ENCODE measurements at regions not wholly inside any gene's neighbourhood (a gene's known extent, or its start where the extent isn't known, plus 50 kb on each side); places are given as distances from the start of the nearest gene placed in this dataset.
"Not testable (repeated sequence)": the region's sequence is repeated elsewhere in the genome, so short reads cannot be mapped to it uniquely, and the experiment has no call there.

DNA sequence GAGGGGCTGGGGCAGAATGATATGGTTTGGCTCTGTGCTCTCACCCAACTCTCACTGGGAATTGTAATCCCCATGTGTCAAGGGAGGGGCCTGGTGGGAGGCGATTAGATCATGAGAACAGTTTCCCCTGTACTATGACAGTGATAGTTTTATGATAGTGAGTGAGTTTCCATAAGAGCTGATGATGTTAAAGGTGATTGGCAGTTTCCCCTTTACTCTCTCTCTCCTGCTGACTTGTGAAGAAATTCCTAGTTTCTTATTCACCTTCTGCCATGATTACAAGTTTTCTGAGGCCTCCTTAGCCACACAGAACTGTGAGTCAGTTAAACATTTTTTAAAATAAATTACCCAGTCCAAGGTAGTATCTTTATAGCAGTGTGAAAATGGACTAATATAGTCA lies 120.4 kb upstream of the CDH9 start:
- Mint-ChIP-seq H3K27me3 (no peaks in the 10 kb centered on the region), H3K4me1 (no peaks in the 10 kb centered on the region), H3K4me3 (no peak overlapping the region), H3K9me3 (peaks cover 12% of the 10 kb centered on the region), H3K27ac (no peak overlapping the region), H3K36me3 (ENCODE audit: low read depth) (no peaks in the 10 kb centered on the region)
- ATAC-seq (replicated peaks): no peak

GRCh38 chr5:27158171-27158570 lies 119.8 kb upstream of the CDH9 start:
- no peaks in the 10 kb centered on the region for H3K4me1 Mint-ChIP-seq
- no peak for ATAC-seq (replicated peaks)
- H3K36me3 Mint-ChIP-seq (ENCODE audit: low read depth): no peaks in the 10 kb centered on the region
- no peak overlapping the region for H3K4me3 Mint-ChIP-seq
- no peaks in the 10 kb centered on the region for H3K27me3 Mint-ChIP-seq
- peaks cover 12% of the 10 kb centered on the region for H3K9me3 Mint-ChIP-seq
- H3K27ac Mint-ChIP-seq: no peak overlapping the region

GRCh38 chr5:27144456-27144855 lies 106.1 kb upstream of the CDH9 start:
- peaks cover 12% of the 10 kb centered on the region for H3K9me3 Mint-ChIP-seq
- no peaks in the 10 kb centered on the region for H3K27me3 Mint-ChIP-seq
- H3K27ac Mint-ChIP-seq: no peak overlapping the region
- no peaks in the 10 kb centered on the region for H3K4me1 Mint-ChIP-seq
- ATAC-seq (replicated peaks): no peak
- no peak overlapping the region for H3K4me3 Mint-ChIP-seq
- H3K36me3 Mint-ChIP-seq (ENCODE audit: low read depth): no peaks in the 10 kb centered on the region

DNA sequence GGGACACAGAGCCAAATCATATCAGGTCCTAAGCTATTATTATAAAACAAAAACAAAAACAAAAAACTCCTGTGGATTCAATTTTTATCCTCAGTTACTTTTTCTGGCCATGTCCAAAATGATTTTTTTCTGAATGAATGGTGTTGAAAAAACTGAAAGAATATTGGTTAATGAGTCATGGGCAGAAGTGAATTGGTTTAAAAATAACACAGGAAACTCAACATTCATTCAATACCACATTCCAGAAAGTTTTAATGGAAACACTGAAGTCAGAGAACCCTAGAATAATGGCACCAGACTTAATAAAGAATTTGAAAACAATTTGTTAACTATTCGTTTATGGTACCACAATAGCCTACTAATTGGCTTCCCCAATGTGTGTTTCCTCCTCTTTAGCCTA lies 102.4 kb upstream of the CDH9 start:
- no peaks in the 10 kb centered on the region for H3K4me1 Mint-ChIP-seq
- H3K27ac Mint-ChIP-seq: no peak overlapping the region
- H3K27me3 Mint-ChIP-seq: no peaks in the 10 kb centered on the region
- H3K36me3 Mint-ChIP-seq (ENCODE audit: low read depth): no peaks in the 10 kb centered on the region
- peaks cover 14% of the 10 kb centered on the region for H3K9me3 Mint-ChIP-seq
- no peak overlapping the region for H3K4me3 Mint-ChIP-seq
- ATAC-seq (replicated peaks): no peak

- H3K4me3 Mint-ChIP-seq: no peak overlapping the region
- no peak overlapping the region for H3K27ac Mint-ChIP-seq
- no peaks in the 10 kb centered on the region for H3K27me3 Mint-ChIP-seq
- H3K4me1 Mint-ChIP-seq: no peaks in the 10 kb centered on the region
- no peak for ATAC-seq (replicated peaks)
- no peaks in the 10 kb centered on the region for H3K36me3 Mint-ChIP-seq (ENCODE audit: low read depth)
- peaks cover 4% of the 10 kb centered on the region for H3K9me3 Mint-ChIP-seq
These were observed 92.2 kb upstream of the CDH9 start for GRCh38 chr5:27130587-27130986.

DNA sequence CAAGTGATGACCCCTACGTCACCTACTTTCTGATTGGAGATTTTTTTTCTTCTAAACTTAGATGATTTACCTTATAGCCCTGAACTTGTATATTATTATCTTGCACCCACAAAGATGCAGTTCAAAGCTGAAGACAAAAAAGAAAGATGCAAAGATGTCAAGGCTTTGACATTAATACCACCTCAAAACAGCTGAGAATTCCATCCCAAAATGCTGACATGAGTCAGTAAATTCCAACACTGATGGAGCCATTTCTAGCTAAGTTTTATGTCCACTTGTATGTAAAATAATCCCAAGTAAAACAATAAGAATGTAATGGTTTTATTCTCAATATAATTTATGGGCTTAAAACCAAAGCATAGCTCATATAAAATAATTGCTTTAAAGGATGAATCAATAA lies 91.5 kb upstream of the CDH9 start:
- Mint-ChIP-seq H3K27me3 (no peaks in the 10 kb centered on the region), H3K4me1 (no peaks in the 10 kb centered on the region), H3K27ac (no peak overlapping the region), H3K4me3 (no peak overlapping the region), H3K9me3 (no peaks in the 10 kb centered on the region), H3K36me3 (ENCODE audit: low read depth) (no peaks in the 10 kb centered on the region)
- ATAC-seq (replicated peaks): no peak

GRCh38 chr5:27125856-27126255 lies 87.5 kb upstream of the CDH9 start:
- H3K4me1 Mint-ChIP-seq: no peaks in the 10 kb centered on the region
- H3K4me3 Mint-ChIP-seq: no peak overlapping the region
- no peak overlapping the region for H3K27ac Mint-ChIP-seq
- H3K9me3 Mint-ChIP-seq: no peaks in the 10 kb centered on the region
- no peaks in the 10 kb centered on the region for H3K36me3 Mint-ChIP-seq (ENCODE audit: low read depth)
- ATAC-seq (replicated peaks): no peak
- H3K27me3 Mint-ChIP-seq: no peaks in the 10 kb centered on the region

DNA sequence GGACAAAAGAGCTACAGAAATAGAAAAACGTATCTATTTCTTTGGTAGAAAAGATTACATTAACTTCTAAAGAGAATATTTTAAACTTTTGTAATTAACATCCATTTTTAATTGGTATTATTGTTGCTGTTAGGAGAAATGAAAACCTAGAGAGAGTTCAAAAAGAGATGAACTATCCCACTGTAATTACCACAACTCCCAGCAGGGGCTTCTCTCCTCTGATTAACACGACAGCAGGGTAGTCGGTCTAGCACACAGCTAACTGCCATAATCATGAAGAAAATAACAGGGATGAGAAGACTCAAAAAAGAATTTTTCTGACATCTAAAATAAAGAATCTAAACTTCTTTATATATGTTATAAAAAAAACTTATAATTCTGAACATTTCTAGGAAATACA lies 86.2 kb upstream of the CDH9 start:
- H3K4me1 Mint-ChIP-seq: no peaks in the 10 kb centered on the region
- ATAC-seq (replicated peaks): no peak
- no peaks in the 10 kb centered on the region for H3K36me3 Mint-ChIP-seq (ENCODE audit: low read depth)
- H3K27me3 Mint-ChIP-seq: no peaks in the 10 kb centered on the region
- no peak overlapping the region for H3K4me3 Mint-ChIP-seq
- H3K9me3 Mint-ChIP-seq: peaks cover 3% of the 10 kb centered on the region
- no peak overlapping the region for H3K27ac Mint-ChIP-seq

DNA sequence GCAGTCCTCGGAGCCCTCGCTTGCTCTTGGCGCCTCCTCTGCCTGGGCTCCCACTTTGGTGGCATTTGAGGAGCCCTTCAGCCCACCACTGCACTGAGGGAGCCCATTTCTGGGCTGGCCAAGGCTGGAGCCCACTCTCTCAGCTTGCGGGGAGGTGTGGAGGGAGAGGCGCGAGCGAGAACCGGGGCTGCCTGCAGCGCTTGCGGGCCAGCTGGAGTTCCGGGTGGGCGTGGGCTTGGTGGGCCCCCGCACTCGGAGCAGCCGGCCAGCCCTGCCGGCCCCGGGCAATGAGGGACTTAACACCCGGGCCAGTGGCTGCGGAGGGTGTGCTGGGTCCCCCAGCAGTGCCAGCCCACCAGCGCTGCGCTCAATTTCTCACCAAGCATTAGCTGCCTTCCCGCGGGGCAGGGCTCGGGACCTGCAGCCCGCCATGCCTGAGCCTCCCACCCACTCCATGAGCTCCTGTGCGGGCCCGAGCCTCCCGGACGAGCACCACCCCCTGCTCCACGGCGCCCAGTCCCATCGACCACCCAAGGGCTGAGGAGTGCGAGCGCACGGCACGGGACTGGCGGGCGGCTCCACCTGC lies 81.4 kb upstream of the CDH9 start:
- H3K4me3 Mint-ChIP-seq; H3K36me3 Mint-ChIP-seq (ENCODE audit: low read depth); H3K27ac Mint-ChIP-seq; ATAC-seq (replicated peaks); H3K27me3 Mint-ChIP-seq; H3K4me1 Mint-ChIP-seq: not testable (repeated sequence)
- H3K9me3 Mint-ChIP-seq: peaks cover 23% of the 10 kb centered on the region

DNA sequence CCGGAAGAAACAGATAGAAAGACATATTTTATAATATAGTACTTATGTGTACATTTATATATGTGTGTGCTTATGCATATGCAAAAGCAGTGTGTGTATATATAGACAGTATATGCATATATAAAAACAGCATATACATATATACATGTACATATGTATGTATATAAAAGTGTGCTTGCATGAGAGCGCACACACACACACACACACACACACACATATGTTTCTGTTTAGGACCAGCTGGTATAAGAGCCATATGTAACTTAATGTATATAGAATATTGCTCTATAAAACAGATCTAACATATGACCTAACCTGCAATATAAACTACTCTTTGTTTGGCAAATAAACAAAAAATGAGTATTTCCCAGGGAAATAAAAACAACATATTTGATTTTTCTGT lies 65.1 kb upstream of the CDH9 start:
- H3K27me3 Mint-ChIP-seq: no peaks in the 10 kb centered on the region
- H3K4me3 Mint-ChIP-seq: no peak overlapping the region
- no peak overlapping the region for H3K27ac Mint-ChIP-seq
- ATAC-seq (replicated peaks): no peak
- H3K36me3 Mint-ChIP-seq (ENCODE audit: low read depth): no peaks in the 10 kb centered on the region
- H3K9me3 Mint-ChIP-seq: peaks cover 4% of the 10 kb centered on the region
- no peaks in the 10 kb centered on the region for H3K4me1 Mint-ChIP-seq

- H3K27ac Mint-ChIP-seq; ATAC-seq (replicated peaks); H3K4me3 Mint-ChIP-seq; H3K9me3 Mint-ChIP-seq; H3K36me3 Mint-ChIP-seq (ENCODE audit: low read depth); H3K4me1 Mint-ChIP-seq; H3K27me3 Mint-ChIP-seq: not testable (repeated sequence)
These were observed 57.4 kb upstream of the CDH9 start for GRCh38 chr5:27095761-27096160.

- no peak for ATAC-seq (replicated peaks)
- Mint-ChIP-seq H3K4me1 (no peaks in the 10 kb centered on the region), H3K27ac (no peak overlapping the region), H3K27me3 (no peaks in the 10 kb centered on the region), H3K9me3 (peaks cover 4% of the 10 kb centered on the region), H3K36me3 (ENCODE audit: low read depth) (no peaks in the 10 kb centered on the region), H3K4me3 (no peak overlapping the region)
These were observed 54.9 kb upstream of the CDH9 start for GRCh38 chr5:27093279-27093678.

DNA sequence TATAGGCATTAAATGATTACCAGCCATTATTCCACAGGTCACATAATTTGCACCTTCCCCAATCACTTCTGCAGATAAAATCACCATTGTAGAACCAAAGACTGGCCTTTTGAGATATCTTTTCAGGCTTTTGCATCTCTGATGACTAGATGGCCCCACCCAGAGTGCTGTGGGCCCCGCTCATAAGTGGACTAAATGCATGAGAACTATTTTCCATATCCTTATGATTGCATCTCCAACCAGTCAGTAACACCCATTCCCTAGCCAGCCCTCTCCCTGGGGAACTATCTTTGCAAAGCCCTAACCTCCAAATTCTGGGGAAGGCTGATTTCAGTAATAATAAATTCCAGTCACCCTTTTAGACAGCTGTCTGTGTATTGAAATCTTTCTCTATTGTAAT lies 53.5 kb upstream of the CDH9 start:
- Mint-ChIP-seq H3K27ac (no peak overlapping the region), H3K4me3 (no peak overlapping the region), H3K27me3 (no peaks in the 10 kb centered on the region), H3K4me1 (no peaks in the 10 kb centered on the region), H3K9me3 (peaks cover 4% of the 10 kb centered on the region), H3K36me3 (ENCODE audit: low read depth) (no peaks in the 10 kb centered on the region)
- ATAC-seq (replicated peaks): no peak

- H3K4me3 Mint-ChIP-seq; H3K36me3 Mint-ChIP-seq (ENCODE audit: low read depth); H3K4me1 Mint-ChIP-seq; H3K27ac Mint-ChIP-seq; ATAC-seq (replicated peaks); H3K27me3 Mint-ChIP-seq; H3K9me3 Mint-ChIP-seq: not testable (repeated sequence)
These were observed 50.4 kb upstream of the CDH9 start for GRCh38 chr5:27088822-27089221.
